ENCODE measurements at regions not wholly inside any gene's neighbourhood (a gene's known extent, or its start where the extent isn't known, plus 50 kb on each side); places are given as distances from the start of the nearest gene placed in this dataset.

GRCh38 chr1:213650603-213651002, 337.2 kb upstream of the PROX1 start:
- Mint-ChIP-seq H3K27me3 (ENCODE audit: low read depth) (no peaks in the 10 kb centered on the region; the same call in 1 of the 2 replicates), H3K9me3 (no peaks in the 10 kb centered on the region; the same call in 1 of the 2 replicates), H3K4me1 (peaks cover 30% of the 10 kb centered on the region), H3K27ac (0 out of 2 replicates have a peak overlapping the region, but pooled peaks have one; percentile 60), H3K4me3 (no peak overlapping the region), H3K36me3 (no peaks in the 10 kb centered on the region)
- DNase-seq (ENCODE audit: low spot score) (no peak), ATAC-seq (no peak)
- no peak for TF ChIP-seq ZNF121 (CRISPR knock-in tag; IDR thresholded peaks at IDR 0.05)
- no peak for TF ChIP-seq GTF2I (CRISPR knock-in tag; conservative IDR thresholded peaks at IDR 0.05)
- no peak for TF ChIP-seq SP1 (CRISPR knock-in tag; conservative IDR thresholded peaks at IDR 0.05)
- no peak for TF ChIP-seq JUN (CRISPR knock-in tag; IDR thresholded peaks at IDR 0.05)
- no peak for TF ChIP-seq CBFB (CRISPR knock-in tag; IDR thresholded peaks at IDR 0.05; ENCODE audit: low read depth)
- no peak for TF ChIP-seq FOXJ3 (CRISPR knock-in tag; IDR thresholded peaks at IDR 0.05; ENCODE audit: borderline replicate concordance)
- TF ChIP-seq RELA (CRISPR knock-in tag; IDR thresholded peaks at IDR 0.05; ENCODE audit: borderline replicate concordance) = no peak
- no peak for TF ChIP-seq MYBL2 (CRISPR knock-in tag; IDR thresholded peaks at IDR 0.05)
- TF ChIP-seq ZMAT4 (CRISPR knock-in tag; IDR thresholded peaks at IDR 0.05) = no peak
- no peak for TF ChIP-seq AFF4 (CRISPR knock-in tag; IDR thresholded peaks at IDR 0.05; ENCODE audit: borderline replicate concordance)
- no peak for TF ChIP-seq HMGXB4 (CRISPR knock-in tag; IDR thresholded peaks at IDR 0.05)
- TF ChIP-seq PRRX2 (CRISPR knock-in tag; IDR thresholded peaks at IDR 0.05) = no peak
- TF ChIP-seq ZSCAN18 (CRISPR knock-in tag; IDR thresholded peaks at IDR 0.05) = no peak
- no peak for TF ChIP-seq NR2C2 (CRISPR knock-in tag; IDR thresholded peaks at IDR 0.05)
- no peak for TF ChIP-seq JAZF1 (CRISPR knock-in tag; IDR thresholded peaks at IDR 0.05)
- TF ChIP-seq PRDM15 (CRISPR knock-in tag; IDR thresholded peaks at IDR 0.05) = no peak
- TF ChIP-seq FOXP1 (CRISPR knock-in tag; IDR thresholded peaks at IDR 0.05; ENCODE audit: borderline replicate concordance) = no peak
- TF ChIP-seq FOXK1 (CRISPR knock-in tag; IDR thresholded peaks at IDR 0.05) = no peak
- no peak for TF ChIP-seq ZNF416 (CRISPR knock-in tag; IDR thresholded peaks at IDR 0.05)
- no peak for TF ChIP-seq GABPB1 (CRISPR knock-in tag; IDR thresholded peaks at IDR 0.05)
- POLR2A ChIA-PET = no interaction called here
- CTCF ChIA-PET = interaction anchor here (0.7 kb wide), 1 partner anchor 366 kb away, joined by 4 read pairs; no protein-coding TSS in a partner anchor
